SIG-M5 (cell line): ENCODE measurements at regions not wholly inside any gene's neighbourhood (a gene's known extent, or its start where the extent isn't known, plus 50 kb on each side); places are given as distances from the start of the nearest gene placed in this dataset.
"Not testable (repeated sequence)": the region's sequence is repeated elsewhere in the genome, so short reads cannot be mapped to it uniquely, and the experiment has no call there.

Experiments used
- DNase-seq: peaks from one replicate; lab custom pipeline; 2025; lab: John Stamatoyannopoulos, UW

DNA sequence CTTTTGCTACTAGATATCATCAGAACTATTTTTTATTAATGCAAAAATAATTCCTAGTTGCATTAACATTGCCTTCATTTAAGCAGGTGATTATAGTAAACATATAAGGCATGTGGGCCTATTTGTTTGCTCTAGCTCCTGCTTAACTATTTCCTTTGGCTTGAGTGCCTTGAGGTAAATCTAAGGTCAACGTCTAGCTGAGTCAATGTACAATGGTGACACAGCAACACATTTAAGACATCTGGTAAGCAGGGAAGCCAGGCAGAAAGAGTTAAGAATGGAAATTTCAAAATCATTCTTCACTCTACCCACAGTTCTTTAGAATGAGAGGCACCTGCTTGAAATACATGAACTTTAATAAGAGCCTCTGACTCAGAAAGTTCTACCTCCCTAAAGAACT lies 111.9 kb upstream of the FST start:
- no peak for DNase-seq

DNA sequence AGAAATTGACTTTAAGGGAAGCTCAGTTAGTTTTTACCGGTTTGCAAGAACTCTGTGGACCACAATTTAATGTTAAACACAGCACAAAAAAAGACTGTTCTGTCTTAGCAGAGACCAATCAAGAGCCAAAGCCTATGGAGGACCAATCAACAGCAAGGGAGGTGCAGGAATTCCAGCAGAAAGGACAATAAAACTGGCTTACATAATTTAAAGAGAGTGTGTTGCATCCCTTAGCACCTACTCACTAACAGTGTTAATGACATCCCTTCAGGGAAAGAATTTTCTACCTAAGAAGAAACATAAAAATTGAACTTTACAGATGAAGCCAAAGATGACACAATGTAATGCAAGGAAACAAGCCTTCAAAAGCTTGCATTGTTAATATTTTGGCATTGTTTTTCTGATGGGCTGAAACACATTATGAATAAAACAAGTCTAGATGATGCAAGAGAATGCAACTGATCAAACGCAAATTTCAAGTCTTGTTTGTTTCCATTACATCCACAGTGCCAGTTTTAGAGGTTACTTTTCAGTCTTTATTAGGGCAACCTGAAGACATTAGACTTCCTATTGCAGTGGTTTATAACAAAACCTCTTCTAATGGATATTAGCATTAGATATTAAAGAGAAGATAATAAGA lies 111.3 kb upstream of the FST start:
- DNase-seq, result no peak

DNA sequence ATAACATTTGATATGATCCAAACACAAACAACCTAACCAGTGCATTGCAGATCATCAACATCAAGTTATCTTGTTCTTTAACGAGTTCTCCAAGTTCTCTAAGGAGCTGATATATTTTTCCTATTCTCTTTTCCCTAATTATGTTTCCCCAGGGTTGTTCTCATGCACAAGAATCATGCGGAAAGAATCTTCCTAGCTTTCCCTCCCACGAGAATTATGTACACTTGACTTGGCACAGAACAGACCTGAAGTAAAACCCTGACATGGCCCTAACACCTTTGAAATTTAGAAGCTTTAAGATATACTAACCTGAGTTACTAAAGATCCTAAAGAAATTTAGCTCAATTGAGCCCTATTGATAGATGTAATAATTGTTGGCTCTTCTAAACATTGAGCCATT lies 110.7 kb upstream of the FST start:
- DNase-seq, result no peak

DNA sequence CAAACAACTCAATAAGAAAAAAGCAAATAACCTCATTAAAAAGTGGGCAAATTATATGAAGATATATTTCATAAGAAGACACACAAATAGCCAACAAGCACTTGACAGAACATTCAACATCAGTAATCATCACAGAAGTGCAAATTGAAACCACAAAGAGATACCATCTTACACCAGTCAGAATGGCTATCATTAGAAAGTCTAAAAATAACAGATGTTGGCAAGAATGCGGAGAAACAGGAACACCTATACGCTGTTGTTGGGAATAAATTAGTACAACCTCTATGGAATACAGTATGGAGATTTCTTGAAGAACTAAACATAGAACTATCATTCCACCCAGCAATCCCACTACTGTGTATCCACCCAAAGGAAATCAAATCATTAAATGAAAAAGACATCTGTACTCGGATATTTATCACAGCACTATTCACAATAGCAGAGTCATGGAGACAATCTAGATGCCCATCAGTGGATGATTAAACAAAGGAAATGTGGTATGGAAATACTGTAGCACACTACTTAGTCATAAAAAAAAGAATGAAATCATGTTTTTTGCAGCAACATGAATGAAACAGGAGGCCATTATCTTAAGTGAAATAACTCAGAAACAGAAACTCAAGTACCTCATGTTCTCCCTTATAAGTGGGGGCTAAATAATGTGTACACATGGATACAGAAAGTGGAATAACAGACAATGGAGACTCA lies 106.8 kb upstream of the FST start:
- DNase-seq, result no peak

GRCh38 chr5:53376853-53377252 lies 103.6 kb upstream of the FST start:
- no peak for DNase-seq

DNA sequence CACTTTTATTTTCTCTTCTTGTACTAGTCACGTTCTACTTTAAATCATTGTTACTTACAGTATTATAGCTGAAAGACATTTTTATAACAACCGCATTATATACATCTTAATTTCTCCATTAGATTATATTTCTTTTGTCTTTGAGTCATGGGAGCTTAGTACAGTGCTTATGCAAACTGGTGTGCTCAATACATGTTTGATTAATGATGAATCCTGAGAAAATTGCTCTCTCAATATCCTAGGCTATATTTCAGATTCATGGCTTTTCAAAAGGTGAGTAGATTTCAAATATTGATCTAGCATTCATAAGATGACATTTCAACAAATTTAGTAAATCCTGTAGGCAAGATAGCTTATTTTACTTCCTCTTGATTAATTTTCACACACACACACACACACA lies 102.2 kb upstream of the FST start:
- no peak for DNase-seq

DNA sequence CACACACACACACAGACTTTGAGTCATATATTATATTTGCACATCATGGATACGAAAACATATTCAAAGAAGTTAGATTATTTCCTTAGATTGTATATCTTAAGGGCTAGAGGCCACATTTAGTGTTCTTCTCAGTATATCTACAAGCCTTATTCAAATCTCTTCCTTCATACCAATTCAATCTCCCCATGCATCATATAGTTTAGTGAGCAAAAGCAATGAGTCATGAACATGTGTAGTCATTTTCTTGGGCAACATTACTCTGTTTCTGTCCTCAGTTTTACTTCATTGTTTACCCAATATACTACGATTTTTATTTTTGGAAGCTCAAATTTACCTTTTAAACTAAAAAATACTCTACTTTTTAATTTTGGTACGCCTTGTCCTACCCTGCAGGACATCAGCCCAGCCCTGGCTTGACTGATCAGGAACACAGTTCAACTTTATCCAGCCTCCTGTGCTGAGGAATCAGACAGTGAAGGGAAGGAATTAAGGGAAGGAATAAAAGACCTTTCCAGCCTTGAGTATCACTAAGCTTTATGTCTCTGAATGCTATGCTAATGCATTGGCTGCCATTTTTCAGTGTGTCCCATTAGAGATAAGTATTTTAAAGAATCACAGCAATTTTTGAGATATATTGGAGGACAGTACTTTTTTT lies 101.7 kb upstream of the FST start:
- DNase-seq, result no peak

DNA sequence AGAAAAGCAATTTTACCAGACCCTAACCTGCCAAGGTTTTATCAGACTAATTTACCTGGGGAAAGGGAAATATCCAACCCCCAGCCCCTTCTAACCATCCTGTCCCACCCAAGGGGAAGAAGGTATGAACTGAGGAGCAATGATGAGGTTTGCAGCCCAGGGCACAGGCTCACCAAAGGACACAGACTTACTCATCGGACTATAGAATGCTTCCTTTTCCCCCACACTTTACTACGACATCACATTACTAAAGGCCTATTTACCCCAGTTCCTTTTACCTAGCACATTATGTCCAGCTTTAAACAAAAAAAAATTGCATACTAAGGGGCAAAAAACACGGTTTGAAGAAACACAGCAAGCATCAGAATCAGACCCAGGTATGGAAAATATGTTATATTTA lies 94.1 kb upstream of the FST start:
- DNase-seq, result no peak

- DNase-seq, result no peak
Observed at GRCh38 chr5:53389093-53389492, 91.3 kb upstream of the FST start.

GRCh38 chr5:53392073-53392472 lies 88.4 kb upstream of the FST start:
- DNase-seq, result no peak

GRCh38 chr5:53394808-53395207 lies 85.6 kb upstream of the FST start:
- no peak for DNase-seq

- DNase-seq, result no peak
Observed at GRCh38 chr5:53397141-53397757, 83.2 kb upstream of the FST start.

DNA sequence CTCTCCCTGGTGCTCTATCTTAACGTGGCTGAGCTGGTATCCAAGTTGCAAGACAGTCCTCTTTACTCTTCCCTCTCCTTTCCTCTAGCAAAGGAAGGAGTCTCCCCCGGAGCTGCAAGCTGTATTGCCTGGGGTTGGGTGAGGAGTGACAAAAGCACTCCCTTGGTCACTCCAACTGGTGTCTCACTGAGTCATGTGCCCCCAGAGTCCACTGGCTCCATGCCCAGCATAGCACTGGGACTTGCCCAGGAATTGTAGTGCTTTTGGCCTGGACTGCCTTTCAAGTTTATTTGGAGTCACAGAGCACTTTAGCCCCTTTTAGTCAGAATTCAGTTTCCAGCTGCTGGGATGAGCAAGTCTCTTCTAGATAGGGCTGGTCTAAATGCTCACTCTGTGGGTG lies 82.6 kb upstream of the FST start:
- DNase-seq, result no peak

DNA sequence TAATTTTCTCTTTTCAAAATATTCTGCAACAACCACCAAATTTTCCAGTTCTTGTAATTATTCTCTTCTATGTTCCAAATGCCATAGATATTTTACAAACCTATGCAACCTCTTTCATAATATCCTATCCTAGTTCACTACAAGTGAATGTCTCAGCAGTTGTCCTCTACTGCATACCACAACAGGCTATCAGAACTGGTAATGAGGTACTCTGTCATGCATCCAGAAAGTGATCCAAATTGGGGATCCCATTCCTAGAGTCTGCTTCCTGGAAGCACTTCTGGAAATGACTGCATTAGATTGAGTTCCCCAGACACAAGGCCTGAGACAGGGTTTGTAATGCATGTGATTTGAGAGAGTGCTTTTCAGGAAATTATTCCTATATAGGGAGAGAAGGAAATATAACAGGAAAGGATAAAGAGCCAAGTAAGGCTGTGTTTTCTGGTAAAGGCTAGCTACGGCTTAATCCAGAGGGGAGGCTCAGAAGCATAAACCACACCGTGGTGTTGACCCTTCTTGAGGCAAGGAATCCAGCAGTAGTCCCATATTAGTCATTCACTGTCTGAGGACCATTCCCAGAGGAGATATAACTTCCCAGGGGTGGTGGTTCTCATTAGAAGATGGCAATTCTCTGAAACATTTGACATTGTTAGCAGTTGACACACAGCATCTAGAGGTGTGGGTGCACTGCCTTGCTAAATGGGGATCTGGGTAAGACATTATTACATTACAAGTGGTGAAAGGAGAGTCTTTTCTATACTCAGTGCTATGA lies 80.3 kb upstream of the FST start:
- DNase-seq, result no peak

GRCh38 chr5:53403291-53403690 lies 77.1 kb upstream of the FST start:
- no peak for DNase-seq

DNA sequence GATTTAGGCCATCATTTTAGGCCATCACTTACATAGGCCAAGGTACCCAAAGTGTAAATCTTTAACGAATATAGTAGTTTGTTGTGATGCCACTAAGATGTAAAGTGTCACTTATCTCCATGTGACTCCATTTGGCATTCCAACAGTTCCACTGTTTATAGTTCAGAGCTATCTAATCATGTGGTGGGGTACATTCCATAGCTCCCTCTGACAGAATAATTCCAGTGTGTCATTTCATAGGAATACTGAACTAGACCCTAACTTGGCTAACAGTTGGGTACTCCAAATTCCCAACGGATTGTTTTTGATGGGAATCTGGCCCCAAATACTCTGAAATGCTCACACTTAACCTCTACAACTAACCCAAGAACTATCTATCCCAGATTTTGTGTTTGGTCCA lies 76.7 kb upstream of the FST start:
- DNase-seq, result no peak

GRCh38 chr5:53405396-53405795 lies 75.0 kb upstream of the FST start:
- DNase-seq, result no peak

DNA sequence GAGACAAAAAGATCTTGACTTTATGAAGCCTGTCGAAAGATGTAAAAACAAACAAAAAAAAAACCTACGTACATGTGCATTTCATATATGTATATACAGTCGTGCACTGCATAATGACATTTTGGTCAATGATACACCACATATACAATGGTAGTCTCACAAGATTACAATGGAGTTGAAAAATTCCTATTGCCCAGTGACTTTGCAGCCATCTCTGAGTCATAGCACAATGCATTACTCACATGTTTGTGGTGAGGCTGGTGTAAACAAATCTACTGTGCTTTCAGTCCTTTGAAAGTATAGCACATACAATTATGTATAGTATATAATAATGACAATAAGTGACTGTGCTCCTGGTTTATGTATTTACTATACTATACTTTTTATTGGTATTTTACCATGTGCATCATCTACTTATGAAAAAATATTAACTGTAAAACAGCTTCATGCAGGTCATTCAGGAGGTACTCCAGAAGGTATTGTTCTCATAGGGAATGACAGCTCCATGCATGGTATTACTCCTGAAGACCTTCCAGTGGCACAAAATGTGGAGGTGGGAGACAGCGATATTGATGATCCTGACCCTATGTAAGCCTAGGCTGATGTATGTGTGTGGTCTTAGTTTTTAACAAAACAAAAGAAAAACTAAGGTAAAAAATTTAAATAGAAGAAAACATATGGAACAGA lies 73.7 kb upstream of the FST start:
- DNase-seq, result no peak

- no peak for DNase-seq
Observed at GRCh38 chr5:53407373-53407772, 73.1 kb upstream of the FST start.

- DNase-seq, result no peak
Observed at GRCh38 chr5:53411388-53411787, 69.0 kb upstream of the FST start.

DNA sequence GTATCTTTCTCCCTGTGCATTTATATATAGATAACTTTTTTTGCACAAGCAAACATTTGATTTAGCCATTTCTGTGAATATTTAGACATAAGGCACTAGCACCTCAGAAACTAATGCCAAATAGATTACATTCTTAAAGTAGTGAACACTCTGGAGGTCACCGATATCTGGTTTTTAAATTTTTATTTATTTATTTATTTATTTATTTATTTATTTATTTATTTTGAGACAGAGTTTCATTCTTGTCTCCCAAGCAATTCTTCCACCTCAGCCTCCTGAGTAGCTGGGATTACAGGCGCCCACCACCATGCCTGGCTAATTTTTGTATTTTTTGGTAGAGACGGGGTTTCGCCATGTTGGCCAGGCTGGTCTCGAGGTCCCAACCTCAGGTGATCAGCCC lies 67.9 kb upstream of the FST start:
- DNase-seq, result not testable (repeated sequence)
